Renal pelvis (tissue), 1 donor: ENCODE measurements at regions not wholly inside any gene's neighbourhood (a gene's known extent, or its start where the extent isn't known, plus 50 kb on each side); places are given as distances from the start of the nearest gene placed in this dataset.
"Not testable (repeated sequence)": the region's sequence is repeated elsewhere in the genome, so short reads cannot be mapped to it uniquely, and the experiment has no call there.

Experiments used
- DNase-seq: peaks from one replicate; pipeline ENCODE4 v3.0.0-alpha.2; 2013

GRCh38 chr6:115415378-115415777 lies 645.3 kb downstream of the FRK start:
- no peak for DNase-seq

DNA sequence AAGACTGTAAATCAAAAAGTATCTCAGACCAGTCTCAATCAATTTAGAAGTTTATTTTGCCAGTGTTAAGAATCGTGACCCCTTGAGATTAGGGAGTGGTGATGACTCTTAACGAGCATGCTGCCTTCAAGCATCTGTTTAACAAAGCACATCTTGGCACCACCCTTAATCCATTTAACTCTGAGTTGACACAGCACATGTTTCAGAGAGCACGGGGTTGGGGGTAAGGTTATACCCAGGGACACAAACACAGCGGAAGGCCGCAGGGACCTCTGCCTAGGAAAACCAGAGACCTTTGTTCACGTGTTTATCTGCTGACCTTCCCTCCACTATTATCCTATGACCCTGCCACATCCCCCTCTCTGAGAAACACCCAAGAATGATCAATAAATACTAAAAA lies 645.8 kb downstream of the FRK start:
- DNase-seq = not testable (repeated sequence)

- DNase-seq = no peak
These were observed 648.9 kb downstream of the FRK start for GRCh38 chr6:115411756-115412155.

DNA sequence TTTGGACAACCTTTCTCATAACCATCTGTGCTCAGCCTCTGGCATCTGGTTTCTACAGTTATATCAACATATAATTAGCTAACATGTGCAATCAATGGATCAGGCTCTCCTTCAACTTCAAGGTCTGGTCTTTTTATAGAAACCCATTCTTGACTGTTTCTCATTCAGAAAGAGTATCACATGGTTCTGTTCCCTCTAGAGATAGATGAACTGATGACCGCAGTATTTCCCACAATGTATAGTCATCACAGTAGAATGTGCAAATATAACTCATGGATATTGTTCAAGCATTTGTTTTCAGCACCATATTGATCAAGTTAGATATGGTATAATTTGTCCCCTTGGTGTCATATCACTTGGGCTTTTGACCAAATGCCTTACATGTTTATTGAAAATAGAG lies 656.2 kb downstream of the FRK start:
- no peak for DNase-seq

GRCh38 chr6:115398607-115399006 lies 662.1 kb downstream of the FRK start:
- no peak for DNase-seq

DNA sequence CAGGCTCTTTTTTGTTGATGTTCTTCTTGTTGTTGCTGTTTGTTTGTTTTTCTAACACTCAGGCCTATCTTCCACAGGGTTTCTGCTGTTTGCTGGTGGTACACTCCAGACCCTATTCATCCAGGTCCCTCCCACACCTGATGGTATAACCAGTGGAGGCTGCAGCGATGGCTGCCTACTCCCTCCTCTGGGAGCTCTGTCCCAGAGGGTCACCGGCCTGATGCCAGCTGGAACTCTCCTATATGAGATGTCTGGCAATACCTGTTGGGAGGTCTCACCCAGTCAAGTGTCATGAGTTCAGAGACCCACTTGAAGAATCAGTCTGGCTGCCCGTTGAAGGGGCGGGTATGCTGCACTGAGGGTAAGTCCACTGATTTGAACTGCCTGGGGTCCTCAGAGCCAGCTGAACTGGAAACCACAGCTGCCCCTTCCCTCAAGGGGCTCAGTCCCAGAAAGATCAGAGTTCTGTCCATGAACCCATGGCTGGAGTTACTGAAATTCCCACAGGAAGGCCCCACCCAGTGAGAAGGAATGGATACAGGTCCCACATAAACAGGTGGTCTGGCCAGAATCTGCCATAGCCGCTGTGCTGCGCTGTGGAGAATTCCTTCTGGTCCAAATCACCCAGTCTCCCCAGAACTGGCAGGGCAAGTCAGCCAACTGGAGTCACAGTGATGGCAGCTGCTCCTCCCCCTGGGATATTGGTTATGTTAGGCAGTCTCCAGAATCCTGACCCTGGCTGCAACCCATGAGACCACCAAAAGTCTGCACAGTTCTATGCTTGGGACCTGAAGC lies 664.4 kb downstream of the FRK start:
- no peak for DNase-seq

GRCh38 chr6:115393821-115394220 lies 666.9 kb downstream of the FRK start:
- DNase-seq = no peak

DNA sequence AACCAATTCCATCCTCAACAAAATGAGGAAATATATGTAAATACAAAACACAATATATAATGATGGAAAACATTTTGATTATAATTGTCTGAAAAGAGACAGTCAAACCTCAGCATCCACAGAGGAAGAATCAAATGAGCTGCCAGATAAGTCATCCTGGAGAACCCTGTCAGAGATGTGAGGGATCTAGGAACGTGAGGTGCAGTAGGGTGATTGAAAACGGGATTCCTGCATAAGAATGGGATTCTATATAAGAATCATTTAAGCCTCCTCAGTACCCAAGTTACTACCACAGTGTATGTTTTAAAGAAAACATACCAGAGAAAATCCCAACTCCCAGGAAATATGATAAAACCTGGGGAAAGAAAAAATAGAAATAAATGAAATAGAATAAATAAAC lies 690.5 kb downstream of the FRK start:
- no peak for DNase-seq

GRCh38 chr6:115365783-115366182 lies 694.9 kb downstream of the FRK start:
- DNase-seq = no peak

GRCh38 chr6:115363379-115363778 lies 697.3 kb downstream of the FRK start:
- no peak for DNase-seq

GRCh38 chr6:115362234-115362633 lies 698.5 kb downstream of the FRK start:
- no peak for DNase-seq

DNA sequence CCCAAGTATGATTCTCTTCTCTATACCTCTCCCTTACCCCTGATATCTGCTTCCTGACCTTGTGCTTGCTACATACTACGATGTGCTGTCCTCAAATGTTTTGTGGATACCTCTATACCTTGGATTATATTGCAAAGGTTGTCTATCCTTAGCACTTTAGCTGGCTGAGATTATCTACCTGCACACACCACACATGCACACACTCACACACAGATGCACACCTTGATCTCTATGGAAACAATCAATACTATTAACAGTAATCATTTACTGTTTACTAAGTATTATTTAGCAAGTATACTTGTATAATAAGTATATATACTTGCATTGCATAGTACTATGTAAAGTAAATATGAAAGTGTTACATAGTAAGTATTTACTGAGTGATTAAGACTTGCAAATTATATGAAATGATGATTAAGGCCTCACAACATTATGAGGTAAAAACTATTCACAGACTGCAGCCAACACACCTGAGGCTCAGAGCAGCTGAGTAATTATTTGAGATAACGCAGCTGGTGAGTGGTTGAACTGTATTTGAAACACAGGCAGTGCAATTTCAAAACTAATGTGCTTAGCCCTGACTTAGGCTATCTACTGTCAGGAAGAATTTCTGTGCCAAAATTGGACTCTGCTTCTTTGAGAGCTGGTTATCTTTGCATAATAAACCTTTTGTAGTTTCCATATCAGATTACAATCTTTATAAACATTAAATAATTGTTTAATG lies 699.9 kb downstream of the FRK start:
- DNase-seq = no peak

DNA sequence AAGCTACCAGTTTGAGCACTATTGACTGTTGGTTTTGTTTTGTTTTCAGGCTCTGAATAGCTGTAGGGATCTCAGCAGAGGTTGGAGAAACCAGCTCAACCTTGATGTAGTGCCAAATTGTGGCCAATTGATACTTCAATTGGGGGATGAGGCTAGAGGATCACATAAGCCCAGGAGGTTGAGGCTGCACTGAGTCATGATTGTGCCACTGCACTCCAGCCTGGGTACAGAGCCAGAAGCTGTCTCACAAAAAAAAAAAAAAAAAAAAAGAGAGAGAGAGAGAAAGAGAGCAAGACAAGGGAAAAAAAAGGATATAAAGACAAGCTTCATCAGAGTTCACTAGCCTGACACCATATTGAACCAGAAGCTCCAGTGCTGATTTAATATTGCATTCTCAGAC lies 702.1 kb downstream of the FRK start:
- DNase-seq = no peak

- DNase-seq = no peak
These were observed 704.3 kb downstream of the FRK start for GRCh38 chr6:115356371-115356770.

GRCh38 chr6:115323001-115323400 lies 737.7 kb downstream of the FRK start:
- DNase-seq = no peak

GRCh38 chr6:115319823-115320222 lies 740.9 kb downstream of the FRK start:
- DNase-seq = no peak

GRCh38 chr6:115310156-115310555 lies 750.5 kb downstream of the FRK start:
- no peak for DNase-seq

GRCh38 chr6:115302731-115303130 lies 758.0 kb downstream of the FRK start:
- DNase-seq = no peak

DNA sequence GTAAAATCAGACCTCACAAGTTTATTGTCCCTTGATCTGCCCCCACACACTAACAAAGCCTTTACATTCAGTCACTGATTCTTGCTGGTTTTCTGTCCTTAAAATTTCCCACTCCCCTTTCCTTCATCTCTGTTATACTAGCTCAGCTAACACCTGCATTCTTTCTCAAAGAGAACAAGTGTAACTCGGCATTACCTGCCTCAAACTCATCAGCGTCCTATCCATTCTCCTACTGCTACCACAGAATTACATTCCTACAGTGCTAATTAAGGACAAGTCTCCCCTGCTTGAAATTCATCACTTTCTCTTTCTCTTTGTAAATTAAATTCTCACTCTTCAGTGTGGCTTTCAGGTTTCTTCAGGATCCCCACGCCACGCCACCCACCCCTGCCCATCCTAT lies 773.2 kb downstream of the FRK start:
- no peak for DNase-seq

GRCh38 chr6:115276881-115277565 lies 783.7 kb downstream of the FRK start:
- no peak for DNase-seq

DNA sequence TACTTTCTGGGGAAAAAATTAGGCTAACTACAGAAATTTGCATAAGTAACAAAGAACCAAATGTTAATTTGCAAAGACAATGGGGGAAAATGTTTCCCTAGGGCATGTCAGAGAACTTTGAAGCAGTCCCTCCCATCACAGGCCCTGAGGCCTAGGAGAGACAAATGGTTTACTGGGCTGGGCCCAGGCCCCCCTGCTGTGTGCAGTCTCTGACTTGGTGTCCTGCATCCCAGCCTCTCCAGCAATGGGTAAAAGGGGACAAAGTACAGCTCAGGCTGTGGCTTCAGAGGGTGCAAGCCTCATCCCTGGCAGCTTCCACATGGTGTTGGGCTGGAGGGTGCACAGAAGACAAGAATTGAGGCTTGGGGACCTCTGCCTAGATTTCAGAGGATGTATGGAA lies 788.4 kb downstream of the FRK start:
- no peak for DNase-seq

- no peak for DNase-seq
These were observed 789.3 kb downstream of the FRK start for GRCh38 chr6:115271434-115271833.

GRCh38 chr6:115270953-115271352 lies 789.7 kb downstream of the FRK start:
- no peak for DNase-seq
